Tibial artery (tissue), 4 donors: ENCODE measurements at regions not wholly inside any gene's neighbourhood (a gene's known extent, or its start where the extent isn't known, plus 50 kb on each side); places are given as distances from the start of the nearest gene placed in this dataset.

Source experiments
- DNase-seq, 2 donors: peaks; one replicate each; pipeline ENCODE4 v3.0.0-alpha.2; 2019
- H3K27ac ChIP-seq, 2 donors: fragments of 200-600 bp; sonication (generic) in 1 of 2; 1 replicate in 1 of 2; 2 replicates in 1 of 2; pipeline ENCODE4 v1.5.1; 2018 to 2019; ENCODE audit warnings: mild to moderate bottlenecking in 1 of 2
- H3K27me3 ChIP-seq, 2 donors: fragments of 200-600 bp; sonication (generic) in 1 of 2; one replicate each; pipeline versions ENCODE4 v1.5.1 to v1.6.0; 2016 to 2019
- H3K36me3 ChIP-seq, 3 donors: fragments of 200-600 bp; sonication (generic) in 2 of 3; one replicate each; pipeline ENCODE4 v1.5.1; 2016 to 2019; ENCODE audit warnings: mild to moderate bottlenecking in 2 of 3
- H3K4me1 ChIP-seq, 4 donors: fragments of 200-600 bp; sonication (generic) in 2 of 4; 1 replicate in 3 of 4; 2 replicates in 1 of 4; pipeline ENCODE4 v1.5.1; 2016 to 2019
- H3K4me3 ChIP-seq, 2 donors: fragments of 200-600 bp; sonication (generic) in 1 of 2; 1 replicate in 1 of 2; 2 replicates in 1 of 2; pipeline ENCODE4 v1.5.1; 2018 to 2019; ENCODE audit warnings: mild to moderate bottlenecking in 2 of 2
- H3K9me3 ChIP-seq, 3 donors: fragments of 200-600 bp; sonication (generic) in 1 of 3; one replicate each; pipeline ENCODE4 v1.5.1; 2016 to 2019
- intact Hi-C: fragments of 100-400 bp; cut with DNase I; formaldehyde crosslinking; loops from one replicate; pipeline ENCODE4 v1.15.0; 2023; ENCODE audit warnings: low total_unique reads
- TF ChIP-seq, protein P1 (sequence below), 2 experiments: fragments of 200-600 bp in 1 of 2; fragments of 450-650 bp in 1 of 2; IDR thresholded peaks; one replicate each; pipeline ENCODE4 v1.5.1; 2017 to 2019; ENCODE audit warnings: antibody characterized with exemption in 2 of 2, mild to moderate bottlenecking in 1 of 2, moderate library complexity in 1 of 2

GRCh38 chr11:121931748-121932352 is 184.2 kb downstream of the BLID start:
- TF ChIP-seq, protein P1, sequence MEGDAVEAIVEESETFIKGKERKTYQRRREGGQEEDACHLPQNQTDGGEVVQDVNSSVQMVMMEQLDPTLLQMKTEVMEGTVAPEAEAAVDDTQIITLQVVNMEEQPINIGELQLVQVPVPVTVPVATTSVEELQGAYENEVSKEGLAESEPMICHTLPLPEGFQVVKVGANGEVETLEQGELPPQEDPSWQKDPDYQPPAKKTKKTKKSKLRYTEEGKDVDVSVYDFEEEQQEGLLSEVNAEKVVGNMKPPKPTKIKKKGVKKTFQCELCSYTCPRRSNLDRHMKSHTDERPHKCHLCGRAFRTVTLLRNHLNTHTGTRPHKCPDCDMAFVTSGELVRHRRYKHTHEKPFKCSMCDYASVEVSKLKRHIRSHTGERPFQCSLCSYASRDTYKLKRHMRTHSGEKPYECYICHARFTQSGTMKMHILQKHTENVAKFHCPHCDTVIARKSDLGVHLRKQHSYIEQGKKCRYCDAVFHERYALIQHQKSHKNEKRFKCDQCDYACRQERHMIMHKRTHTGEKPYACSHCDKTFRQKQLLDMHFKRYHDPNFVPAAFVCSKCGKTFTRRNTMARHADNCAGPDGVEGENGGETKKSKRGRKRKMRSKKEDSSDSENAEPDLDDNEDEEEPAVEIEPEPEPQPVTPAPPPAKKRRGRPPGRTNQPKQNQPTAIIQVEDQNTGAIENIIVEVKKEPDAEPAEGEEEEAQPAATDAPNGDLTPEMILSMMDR (IDR thresholded peaks at IDR 0.05): no peak
- no peak overlapping the region for H3K4me3 ChIP-seq
- no peaks in the 10 kb centered on the region for H3K36me3 ChIP-seq
- peaks cover 0 to 17% (median 5%) of the 10 kb centered on the region in 4 donors for H3K4me1 ChIP-seq
- intact Hi-C loops: no loop called here
- DNase-seq: no peak
- no peaks in the 10 kb centered on the region for H3K9me3 ChIP-seq
- no peaks in the 10 kb centered on the region for H3K27me3 ChIP-seq
- H3K27ac ChIP-seq: no peak overlapping the region

- intact Hi-C loops: no loop called here
- Histone ChIP-seq H3K4me3 (no peak overlapping the region), H3K27ac (no peak overlapping the region), H3K4me1 (peaks cover 0 to 17% (median 5%) of the 10 kb centered on the region in 4 donors), H3K9me3 (no peaks in the 10 kb centered on the region), H3K27me3 (no peaks in the 10 kb centered on the region), H3K36me3 (no peaks in the 10 kb centered on the region)
- no peak for DNase-seq
- TF ChIP-seq, protein P1 (IDR thresholded peaks at IDR 0.05): no peak
These were observed 184.9 kb downstream of the BLID start for GRCh38 chr11:121931121-121931520.

DNA sequence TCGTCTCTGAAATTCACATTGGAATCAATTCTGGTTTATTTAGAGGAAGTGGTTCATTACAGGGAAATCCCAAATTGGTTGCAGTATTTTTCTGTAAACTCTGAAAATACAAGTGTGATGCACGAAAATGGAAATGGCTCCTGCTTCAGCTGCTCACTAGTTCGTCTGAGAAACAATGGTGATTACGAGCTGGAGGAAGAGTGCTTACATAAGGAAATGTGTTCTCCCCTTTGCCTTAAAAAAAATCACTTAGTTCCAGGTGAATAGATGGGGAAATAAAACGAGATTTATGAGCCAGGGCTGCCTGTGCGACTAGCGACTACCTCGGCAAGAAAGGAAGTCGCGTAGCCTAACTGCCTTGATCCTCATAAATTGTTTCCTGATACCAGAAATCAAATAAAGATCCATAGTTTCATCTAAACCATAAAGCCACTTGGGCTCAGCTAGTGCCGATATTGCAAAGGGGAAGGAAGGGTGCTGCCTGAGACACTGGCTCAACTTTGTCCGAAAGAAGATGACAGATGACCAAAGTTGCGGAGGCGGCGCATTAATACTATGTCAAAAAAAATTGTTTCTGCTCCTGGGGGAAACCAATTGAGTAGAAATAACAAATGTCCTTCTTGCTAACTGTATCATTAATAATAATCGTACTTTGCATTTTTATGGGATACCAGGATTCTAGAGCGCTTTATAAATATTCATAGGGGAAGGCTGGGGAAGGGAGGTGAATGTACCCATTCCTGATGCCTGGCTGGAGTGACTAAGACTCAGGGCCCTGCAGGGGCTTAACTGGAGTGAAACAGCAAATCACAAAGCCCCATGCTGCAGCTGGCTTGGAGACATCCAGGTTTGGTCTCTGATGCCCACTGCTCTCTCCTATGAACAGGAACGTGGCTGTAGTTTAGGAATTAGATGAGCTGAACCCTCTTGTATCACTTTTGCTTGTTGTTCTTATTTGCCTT is 185.7 kb downstream of the BLID start:
- peak overlapping the region; percentile 45 to 46 for H3K4me3 ChIP-seq
- H3K36me3 ChIP-seq: no peaks in the 10 kb centered on the region
- H3K9me3 ChIP-seq: no peaks in the 10 kb centered on the region
- DNase-seq: no peak
- H3K27ac ChIP-seq: peak overlapping the region; percentile 6 to 36
- TF ChIP-seq, protein P1 (IDR thresholded peaks at IDR 0.05): no peak
- intact Hi-C loops: no loop called here
- H3K27me3 ChIP-seq: no peaks in the 10 kb centered on the region
- peaks cover 0 to 17% (median 5%) of the 10 kb centered on the region in 4 donors for H3K4me1 ChIP-seq

DNA sequence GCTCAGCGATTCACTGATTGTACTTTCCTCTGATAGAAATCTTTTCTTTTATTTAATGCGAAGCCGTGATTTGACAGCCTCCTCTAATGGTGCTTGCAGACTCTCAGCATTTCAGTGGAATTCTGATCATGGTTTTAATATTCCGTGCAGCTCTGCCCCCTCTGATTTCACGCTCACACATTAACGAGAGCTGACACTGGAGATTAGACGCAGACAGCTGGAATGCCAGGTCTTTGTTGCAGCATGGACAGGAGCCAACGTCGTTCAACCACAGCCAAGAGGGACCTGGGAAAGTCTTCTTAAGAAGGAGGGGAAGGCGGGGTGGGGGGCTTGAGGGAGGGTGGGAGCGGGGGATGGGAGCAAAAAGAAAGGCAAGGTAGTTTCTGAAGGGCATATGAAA is 186.4 kb downstream of the BLID start:
- Histone ChIP-seq H3K9me3 (no peaks in the 10 kb centered on the region), H3K36me3 (no peaks in the 10 kb centered on the region), H3K27ac (peak overlapping the region; percentile 6 to 36), H3K4me1 (peaks cover 0 to 17% (median 5%) of the 10 kb centered on the region in 4 donors), H3K27me3 (no peaks in the 10 kb centered on the region), H3K4me3 (peak overlapping the region; percentile 45 to 46)
- intact Hi-C loops: no loop called here
- TF ChIP-seq, protein P1 (IDR thresholded peaks at IDR 0.05): no peak
- no peak for DNase-seq

- DNase-seq: no peak
- Histone ChIP-seq H3K27me3 (no peaks in the 10 kb centered on the region), H3K9me3 (no peaks in the 10 kb centered on the region), H3K27ac (peak overlapping the region in 1 of 2 donors; percentile 2), H3K4me1 (peaks cover 0 to 17% (median 5%) of the 10 kb centered on the region in 4 donors), H3K36me3 (no peaks in the 10 kb centered on the region), H3K4me3 (peak overlapping the region; percentile 45 to 46)
- TF ChIP-seq, protein P1 (IDR thresholded peaks at IDR 0.05): no peak
- intact Hi-C loops: no loop called here
These were observed 187.1 kb downstream of the BLID start for GRCh38 chr11:121928597-121929580.
